HG03520 (cell line): ENCODE measurements at regions not wholly inside any gene's neighbourhood (a gene's known extent, or its start where the extent isn't known, plus 50 kb on each side); places are given as distances from the start of the nearest gene placed in this dataset.
"Not testable (repeated sequence)": the region's sequence is repeated elsewhere in the genome, so short reads cannot be mapped to it uniquely, and the experiment has no call there.

Experiments used
- ATAC-seq: cut with Tn5 transposase; IDR thresholded peaks from one replicate; pipeline ENCODE4 v1.9.1; 2021; ENCODE audit warnings: mild to moderate bottlenecking, moderate library complexity; ENCODE audit not compliant: unreplicated experiment

DNA sequence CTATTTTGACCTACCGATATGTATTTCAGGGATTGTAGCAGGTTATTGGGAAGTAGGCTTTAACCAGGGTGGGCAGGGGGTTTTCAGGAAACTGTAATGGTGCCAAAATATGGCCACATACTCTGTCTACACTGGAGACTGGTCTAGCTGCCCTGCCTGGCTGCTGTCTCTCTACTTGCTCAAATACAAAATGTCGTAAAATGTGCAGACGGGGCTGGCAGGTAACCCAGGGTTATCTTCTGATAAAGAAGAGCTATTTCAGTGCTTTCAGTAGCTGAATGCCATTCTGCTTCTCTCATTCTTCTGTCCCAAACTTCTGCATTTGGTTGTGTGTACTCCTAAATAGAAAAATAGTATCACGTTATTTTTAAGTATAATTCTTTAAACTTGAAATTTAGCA is 616.2 kb downstream of the EPM2A start:
- ATAC-seq, result no peak

DNA sequence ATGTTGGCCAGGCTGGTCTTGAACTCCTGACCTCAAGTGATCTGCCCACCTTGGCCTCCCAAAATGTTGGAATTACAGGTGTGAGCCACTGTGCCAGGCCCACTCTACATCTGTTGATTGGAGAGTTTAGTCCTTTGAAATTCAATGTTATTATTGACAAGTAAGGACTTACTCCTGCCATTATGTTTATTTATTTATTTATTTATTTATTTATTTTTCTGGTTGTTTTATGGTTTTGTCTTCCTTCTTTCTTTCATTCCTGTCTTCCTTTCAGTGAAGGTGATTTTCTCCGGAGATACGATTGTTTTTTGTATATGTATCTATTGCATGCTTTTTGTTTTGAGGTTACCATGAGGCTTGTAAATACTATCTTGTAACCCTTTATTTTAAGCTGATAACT is 602.6 kb downstream of the EPM2A start:
- no peak for ATAC-seq

DNA sequence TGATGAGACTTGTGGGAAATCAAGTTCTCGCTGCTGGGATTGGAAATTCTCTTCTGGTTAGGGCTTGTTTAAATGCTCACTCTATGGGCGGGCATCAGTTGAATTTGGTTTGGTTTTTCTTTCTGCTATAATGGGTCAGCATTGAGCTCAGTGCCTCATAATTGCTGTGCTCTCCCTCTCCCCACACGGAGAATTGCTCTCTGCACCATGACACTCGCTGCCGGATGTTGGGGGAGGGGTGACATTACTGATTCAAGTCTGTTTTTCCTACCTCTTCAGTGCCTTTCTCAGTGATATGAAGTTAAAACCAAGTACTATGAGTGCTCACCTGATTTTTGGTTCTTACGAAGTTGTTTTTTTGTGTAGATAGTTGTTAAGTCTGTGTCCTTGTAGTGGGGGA is 599.6 kb downstream of the EPM2A start:
- ATAC-seq, result no peak

DNA sequence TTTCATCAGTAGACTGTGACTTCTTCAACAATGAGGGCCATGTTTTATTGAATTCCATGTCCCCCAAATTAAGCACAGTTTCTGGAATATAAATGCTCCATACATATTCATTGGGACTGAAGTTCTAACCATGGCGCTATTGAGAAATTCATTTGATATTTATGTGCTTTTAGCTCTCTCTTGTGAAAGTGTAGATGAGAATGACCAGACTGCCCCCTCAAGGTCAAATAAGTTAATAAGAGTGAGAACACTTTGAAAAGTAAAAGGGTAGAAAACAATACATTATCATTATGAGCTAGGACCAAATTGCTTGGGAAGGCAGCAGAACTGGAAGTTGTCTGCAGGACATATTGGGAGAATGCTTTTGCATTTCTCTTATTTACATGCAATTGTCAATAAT is 597.9 kb downstream of the EPM2A start:
- no peak for ATAC-seq

DNA sequence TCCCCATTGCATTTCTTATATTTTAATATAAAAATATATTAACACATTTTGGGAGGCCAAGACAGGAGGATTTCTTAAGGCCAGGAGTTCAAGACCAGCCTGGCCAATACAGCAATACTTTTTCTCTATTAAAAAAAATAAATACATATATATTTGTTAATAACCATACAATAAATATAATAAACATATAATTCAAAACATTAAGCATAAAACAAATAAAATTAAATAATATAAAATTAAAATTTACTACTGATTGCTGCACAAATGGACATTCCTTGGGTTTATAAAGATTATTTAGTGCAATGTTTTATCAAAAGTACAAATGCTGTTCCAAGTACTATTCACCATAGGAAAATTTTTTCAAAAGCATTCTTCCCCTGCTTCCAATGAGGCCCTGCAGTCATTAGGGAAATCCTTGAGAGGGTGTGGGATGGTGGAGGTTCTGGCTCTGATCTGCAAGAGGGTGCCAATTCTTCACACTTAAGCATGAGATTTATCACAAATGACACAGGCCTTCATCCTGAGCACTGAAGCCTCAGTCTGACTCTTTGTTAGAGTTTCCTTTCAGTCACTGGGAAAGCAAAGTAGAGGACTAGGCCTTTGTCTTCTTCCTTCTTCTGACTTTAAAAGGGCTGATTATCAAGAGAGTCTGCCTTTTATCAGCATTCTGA is 596.7 kb downstream of the EPM2A start:
- ATAC-seq, result no peak

DNA sequence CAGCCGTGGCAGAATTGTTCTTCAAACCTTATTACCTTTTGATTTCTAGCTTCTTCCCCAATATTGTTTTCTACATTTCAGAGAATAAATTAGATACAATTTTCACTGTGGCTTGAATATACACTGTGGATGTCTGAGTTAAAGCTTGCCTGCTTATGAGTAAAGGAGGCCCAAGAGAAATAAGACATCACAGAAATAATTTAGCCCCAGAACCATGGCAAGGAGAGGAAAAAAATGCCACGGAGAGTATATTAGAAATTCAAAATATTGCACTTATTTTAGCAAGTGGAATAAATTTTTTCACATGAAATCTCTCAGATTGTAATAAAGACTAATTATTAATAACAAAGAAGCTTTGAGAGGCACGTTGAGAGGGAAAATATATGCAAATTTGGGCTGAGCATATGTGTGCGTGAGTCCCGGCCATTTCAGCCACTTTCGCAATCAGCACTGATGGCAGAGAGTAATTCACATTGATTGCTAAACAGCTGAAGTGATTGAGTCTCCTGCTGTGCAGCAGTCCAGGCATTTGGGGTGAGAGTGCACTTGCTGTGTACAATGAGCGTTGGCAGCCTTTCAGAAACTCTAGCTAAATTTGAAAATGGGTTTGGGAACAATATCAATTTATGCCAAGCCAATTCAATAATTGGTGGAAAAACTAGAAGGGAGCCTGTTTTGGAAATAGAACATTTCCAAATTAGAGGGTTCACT is 596.0 kb downstream of the EPM2A start:
- no peak for ATAC-seq

DNA sequence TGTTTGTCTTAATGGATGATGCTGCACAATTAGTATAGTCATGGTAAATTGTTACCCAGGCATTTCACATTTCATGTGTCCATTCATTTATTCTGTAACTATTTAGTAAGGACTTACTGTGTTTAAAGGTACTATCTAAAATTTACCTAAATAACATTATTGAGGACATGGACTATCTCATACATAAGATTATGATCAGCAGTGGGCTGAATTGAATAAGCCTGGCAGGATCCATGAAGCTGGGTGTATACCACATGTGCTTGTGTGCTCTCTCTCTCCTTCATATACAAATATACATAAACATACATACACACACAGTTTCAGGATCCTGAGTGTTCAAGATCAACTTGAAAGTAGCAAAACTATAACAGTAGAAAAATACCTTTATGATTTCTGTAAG is 595.4 kb downstream of the EPM2A start:
- no peak for ATAC-seq

DNA sequence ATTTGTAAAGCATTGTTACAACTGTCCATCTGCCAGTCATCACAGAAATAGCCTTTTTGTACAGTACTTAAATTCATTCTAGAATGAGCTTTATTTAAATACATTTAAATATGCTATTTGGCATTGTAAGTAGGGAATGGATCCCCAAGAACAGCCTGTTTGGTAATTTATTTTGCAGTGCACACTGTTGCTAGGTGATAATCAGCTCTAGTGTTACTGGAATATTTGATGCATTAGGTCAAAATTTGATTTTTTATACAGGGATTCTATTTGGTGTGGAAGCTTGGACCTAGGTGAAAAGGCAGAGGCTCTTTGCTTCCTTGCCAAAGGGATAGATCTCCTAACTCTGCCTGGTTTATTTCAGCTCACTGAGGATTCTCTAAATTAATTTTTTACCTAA is 593.7 kb downstream of the EPM2A start:
- ATAC-seq, result no peak

DNA sequence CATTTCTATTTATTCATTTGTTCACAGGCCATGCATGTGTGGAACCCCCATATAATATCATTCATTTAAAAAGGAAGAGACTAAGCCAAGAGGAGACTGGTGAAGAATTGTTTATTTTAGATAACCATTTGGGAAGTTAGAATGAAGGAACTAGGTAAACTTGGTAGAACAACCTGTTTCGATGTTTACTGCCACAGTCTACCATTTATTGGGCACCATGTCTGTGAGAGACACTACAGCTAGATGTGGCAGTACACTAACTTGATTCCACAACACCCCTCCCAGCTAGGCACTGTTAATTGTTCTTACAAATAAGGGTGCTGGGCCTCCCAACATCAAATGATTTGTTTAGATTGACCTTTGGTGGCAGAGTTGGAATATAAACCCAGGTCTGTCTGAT is 592.4 kb downstream of the EPM2A start:
- ATAC-seq, result no peak

DNA sequence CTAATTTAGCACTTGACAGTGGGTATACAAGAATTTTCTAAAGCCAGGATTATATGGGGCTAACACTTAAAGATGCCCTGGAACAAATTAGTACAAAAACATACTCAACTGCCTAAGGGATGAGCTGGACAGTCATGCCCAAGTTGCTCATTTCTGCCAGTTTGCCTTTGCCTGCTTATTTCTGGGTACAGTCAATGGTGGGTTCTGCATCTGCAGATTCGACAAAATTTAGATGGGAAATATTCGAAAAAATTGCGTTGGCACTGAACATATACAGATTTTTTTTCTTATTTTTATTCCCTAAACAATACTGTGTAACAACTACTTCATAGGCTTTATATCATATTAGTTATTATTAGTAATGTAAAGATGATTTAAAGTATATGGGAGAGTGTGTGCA is 591.9 kb downstream of the EPM2A start:
- ATAC-seq, result no peak

DNA sequence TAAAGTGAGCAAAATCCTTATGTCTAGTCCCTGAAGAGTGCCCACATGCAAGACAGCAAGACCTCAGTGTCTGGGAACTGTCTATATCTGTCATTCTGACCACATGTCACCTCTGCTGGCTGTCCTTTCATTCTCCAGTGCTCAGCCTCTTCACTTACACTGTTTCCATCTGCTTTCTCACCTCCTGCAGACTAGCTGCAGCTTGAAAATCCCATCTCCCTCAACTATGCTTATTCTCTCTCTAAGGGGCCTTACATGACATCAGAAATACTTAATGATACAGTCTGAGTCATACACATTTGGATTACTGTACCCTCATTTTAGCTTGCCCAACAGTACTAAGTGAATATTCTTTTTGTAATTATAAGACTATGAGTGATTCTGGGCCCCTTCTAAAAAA is 587.8 kb downstream of the EPM2A start:
- ATAC-seq, result no peak

DNA sequence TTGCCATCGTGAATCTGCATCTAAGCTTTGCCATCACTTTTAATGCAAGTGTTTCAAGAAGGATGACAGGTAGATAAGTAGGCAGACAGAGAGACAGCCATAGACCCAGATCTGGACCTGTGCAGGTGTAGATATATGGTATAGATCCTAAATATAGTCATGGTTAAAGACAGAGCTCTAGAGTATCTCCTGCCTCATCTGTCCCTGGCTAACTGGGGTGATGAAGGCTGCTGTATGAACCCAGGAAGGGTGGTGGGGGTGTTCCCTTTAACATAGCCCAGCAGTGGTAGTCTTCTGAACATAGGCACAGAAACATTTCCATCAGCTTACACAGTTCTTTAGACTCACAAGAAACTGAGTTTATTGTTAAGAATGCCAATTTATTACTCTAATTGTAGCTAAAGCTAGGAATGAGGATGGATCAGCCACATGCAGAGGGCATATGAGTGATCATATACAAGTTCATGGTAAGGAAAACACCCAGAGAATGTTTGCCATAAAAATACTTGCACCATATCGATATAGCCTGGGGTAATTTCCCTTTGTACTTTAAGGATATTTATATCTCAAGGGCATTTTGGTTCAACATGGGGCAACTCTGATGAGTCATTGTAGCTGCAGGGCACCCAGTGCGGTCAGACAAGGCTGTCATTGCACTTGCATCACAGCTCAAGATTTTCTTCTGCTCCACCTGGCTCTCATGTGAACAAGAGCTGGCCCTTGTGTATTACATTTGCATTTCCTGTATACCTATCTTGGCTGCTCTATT is 587.2 kb downstream of the EPM2A start:
- ATAC-seq, result peak; percentile 66

DNA sequence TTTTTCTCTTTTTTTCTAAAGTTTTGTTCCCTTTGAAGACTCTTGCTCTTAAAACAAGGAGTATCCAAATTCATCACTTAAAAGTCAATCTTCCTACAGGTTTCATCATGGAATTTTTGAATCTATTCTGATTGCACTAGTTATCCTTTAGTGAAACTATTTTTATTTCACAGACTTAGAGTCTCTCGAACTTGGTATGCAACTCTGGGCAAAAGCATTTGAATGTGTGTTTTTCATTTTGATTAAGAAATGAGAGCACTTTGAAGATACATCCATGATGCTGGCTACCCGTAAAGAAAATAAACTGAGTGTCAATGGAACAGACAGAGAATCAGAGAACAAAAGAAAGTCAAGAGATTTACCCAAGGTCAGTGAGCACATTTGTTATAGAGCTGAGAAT is 586.5 kb downstream of the EPM2A start:
- no peak for ATAC-seq

DNA sequence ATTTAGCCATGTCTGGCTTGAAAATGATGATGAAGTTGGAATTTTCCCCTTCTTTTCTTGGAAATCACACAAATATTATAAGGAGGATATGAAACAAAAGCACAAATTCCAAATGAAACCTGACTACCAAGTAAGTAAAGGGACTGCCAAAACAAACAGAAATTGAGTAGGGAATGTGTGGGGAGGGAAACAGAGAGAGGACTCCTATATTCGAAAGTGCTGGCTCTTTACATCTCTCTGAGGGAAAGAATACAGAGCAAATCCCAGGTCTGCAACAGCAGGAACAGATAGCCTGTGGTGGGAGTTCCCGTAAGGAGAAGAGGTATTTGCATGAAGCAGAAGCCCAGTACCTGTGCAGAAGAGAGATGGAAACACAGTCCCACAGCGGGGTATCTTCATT is 583.7 kb downstream of the EPM2A start:
- no peak for ATAC-seq

DNA sequence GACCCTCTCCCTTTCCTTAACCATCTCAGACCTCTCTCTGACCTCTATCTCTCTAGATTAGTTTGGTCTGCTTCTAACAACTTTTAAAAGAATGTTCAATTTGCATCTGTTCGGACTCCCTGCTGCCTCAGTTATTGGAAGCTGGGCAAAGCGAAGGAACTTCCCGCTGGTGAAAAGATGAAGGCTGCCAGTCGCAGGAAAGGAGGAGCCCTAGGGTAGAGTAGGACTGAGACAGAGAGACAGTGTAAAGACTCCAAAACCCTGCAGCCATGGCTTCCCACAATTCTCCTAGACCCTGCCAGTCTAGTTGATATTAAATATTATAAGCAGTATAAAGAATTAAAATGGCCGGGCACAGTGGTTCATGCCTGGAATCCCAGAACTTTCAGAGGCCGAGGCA is 581.8 kb downstream of the EPM2A start:
- no peak for ATAC-seq

DNA sequence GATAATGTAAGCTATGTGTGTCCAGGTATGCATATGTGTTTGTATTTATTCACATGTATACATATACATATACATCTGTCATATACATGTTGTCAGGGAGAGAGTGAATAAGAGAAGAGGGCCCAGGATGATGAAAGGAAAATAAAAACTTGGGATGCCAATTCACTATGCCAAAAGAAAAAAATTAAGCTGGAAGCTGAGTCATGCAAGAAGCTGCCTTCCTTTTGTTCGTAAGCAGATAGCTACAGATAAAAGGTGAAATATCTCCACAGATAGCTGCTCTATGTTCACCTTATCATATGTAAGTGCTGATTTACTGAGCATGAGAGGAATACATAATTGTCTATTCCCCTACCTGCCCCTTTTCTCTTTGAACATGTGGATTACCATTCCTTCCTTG is 579.9 kb downstream of the EPM2A start:
- ATAC-seq, result no peak

DNA sequence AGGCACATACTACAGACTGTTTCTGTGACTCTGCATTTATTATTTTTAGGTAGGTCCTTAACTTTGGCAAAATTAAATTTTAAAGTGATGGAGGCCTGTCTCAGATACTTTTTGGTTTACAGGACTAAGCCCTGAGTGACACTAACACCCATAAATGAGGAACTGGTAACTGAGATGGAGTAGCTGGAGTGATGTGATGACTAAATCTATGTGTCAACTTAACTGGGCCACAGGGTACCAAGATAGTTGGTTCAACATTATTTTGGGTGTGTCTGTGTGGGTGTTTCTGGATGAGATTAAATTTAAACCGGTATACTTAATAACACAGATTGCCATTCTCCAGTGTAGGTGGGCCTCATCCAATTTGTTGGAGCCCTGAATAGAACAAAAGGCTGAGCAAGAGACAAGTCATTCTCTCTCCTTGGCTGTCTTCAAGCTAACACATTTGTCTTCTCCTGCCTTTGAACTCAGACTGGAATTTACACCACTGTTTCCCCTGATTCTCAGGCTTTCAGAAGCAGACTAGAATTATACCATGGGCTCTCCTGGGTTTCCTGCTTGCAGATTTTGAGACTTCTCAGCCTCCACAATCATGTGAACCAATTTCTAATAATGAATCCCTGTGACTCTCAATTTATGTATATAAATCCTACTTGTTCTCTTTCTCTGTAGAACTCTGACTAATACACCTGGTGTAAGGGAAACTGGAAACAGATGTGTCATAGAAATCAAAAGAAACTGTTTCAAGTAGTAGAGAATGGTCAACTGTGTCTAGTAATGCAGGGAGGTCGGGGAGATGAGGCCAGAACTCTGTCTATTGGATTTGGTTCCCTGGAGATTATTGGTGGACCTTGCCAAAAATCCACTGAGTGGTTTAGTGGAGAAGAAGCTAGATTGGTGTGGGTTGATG is 579.2 kb downstream of the EPM2A start:
- no peak for ATAC-seq

DNA sequence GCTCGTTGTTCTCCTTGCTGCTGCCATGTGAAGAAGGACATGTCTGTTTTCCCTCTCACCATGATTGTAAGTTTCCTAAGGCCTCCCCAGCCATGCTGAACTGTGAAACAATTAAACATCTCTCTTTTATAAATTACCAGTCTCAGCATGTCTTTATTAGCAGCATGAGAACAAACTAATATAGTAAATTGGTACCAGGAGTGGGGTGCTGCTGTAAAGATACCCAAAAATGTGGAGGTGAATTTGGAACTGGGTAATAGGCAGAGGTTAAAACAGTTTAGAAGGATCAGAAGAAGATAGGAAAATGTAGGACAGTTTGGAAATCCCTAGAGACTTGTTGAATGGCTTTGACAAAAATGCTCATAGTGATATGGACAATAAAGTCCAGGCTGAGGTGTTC is 576.7 kb downstream of the EPM2A start:
- not testable (repeated sequence) for ATAC-seq

DNA sequence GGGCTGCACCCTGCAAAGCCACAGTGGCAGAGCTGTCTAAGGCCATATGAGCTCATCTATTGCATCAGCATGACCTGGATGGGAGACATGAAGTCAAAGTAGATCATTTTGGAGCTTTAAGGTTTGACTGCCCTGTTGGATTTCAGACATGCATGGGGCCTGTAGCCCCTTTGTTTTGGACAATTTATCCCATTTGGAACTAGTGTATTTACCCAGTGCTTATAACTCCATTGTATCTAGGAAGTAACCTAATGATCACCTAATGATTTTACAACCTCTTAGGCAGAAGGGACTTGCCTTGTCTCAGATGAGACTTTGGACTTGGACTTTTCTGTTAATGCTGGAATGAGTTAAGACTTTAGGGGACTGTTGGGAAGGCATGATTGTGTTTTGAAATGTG is 575.4 kb downstream of the EPM2A start:
- no peak for ATAC-seq

DNA sequence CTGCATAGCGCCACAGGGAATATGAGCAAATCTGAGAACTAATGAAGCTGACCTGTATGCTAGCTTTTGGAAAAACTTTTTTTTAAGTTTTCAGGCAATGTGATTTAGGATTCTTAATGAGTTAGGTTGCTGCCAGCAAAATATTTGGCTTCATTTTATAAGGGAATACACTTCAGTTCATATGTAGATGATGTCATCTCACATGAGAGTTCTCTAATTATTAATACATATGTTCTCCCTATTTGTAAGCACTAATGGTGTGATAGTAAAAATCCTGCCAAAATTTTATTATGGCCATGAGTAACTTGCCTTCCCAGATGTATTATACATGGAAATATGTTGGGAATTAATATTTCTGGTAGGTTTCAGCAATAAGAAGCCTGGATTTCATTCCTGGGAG is 573.8 kb downstream of the EPM2A start:
- ATAC-seq, result no peak

DNA sequence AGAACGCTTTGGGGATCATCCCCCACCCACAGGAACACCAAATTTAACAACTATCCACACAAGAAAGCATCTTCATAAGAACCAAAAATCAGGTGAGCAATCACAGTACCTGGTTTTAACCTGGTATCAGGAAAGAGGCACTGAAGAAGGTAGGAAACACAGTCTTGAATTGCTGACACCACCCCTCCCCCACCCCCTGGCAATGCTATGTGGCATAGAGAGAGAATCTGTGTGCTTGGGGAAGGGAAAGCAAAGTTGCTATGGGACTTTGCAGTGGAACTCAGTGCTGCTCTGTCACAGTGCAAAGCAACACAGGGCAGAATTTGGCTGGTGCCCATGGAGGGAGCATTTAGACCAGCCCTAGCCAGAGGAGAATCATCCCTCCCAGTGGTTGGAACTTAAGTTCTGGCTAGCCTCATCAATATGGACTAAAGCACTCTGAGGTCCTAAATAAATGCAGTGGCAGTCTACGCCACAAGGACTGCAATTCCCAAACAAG is 565.5 kb downstream of the EPM2A start:
- ATAC-seq, result no peak
